ENCODE measurements at regions not wholly inside any gene's neighbourhood (a gene's known extent, or its start where the extent isn't known, plus 50 kb on each side); places are given as distances from the start of the nearest gene placed in this dataset.

GRCh38 chr7:81331061-81332018 is 412.5 kb upstream of the SEMA3C start:
- DNase-seq (ENCODE audit: low spot score): no peak
- TF ChIP-seq AR (CRISPR knock-in tag; IDR thresholded peaks at IDR 0.05) (no peak), E2F5 (CRISPR knock-in tag; IDR thresholded peaks at IDR 0.05) (no peak), NR3C1 (CRISPR knock-in tag; conservative IDR thresholded peaks at IDR 0.05; ENCODE audit: low read depth) (no peak), STAT6 (CRISPR knock-in tag; conservative IDR thresholded peaks at IDR 0.05; ENCODE audit: low read depth) (no peak), CREB1 (CRISPR knock-in tag; IDR thresholded peaks at IDR 0.05) (no peak), ETV6 (CRISPR knock-in tag; IDR thresholded peaks at IDR 0.05) (no peak), CREM (CRISPR knock-in tag; IDR thresholded peaks at IDR 0.05) (no peak), JAZF1 (CRISPR knock-in tag; IDR thresholded peaks at IDR 0.05) (no peak)
- H3K27me3 Mint-ChIP-seq (ENCODE audit: low read depth): no peaks in the 10 kb centered on the region
- no peak overlapping the region for H3K27ac Mint-ChIP-seq
- POLR2A ChIA-PET: no interaction called here
- CTCF ChIA-PET: interaction anchor here (1.1 kb wide), 1 partner anchor 139 kb away, joined by 3 read pairs; no protein-coding TSS in a partner anchor
- H3K36me3 Mint-ChIP-seq: no peaks in the 10 kb centered on the region
- H3K4me1 Mint-ChIP-seq: no peaks in the 10 kb centered on the region
- no peak for ATAC-seq
- no peak overlapping the region for H3K4me3 Mint-ChIP-seq
- peaks cover 4% of the 10 kb centered on the region; the same call in 1 of the 2 replicates for H3K9me3 Mint-ChIP-seq

GRCh38 chr7:81330108-81330507 is 411.3 kb upstream of the SEMA3C start:
- Mint-ChIP-seq H3K27me3 (ENCODE audit: low read depth) (no peaks in the 10 kb centered on the region), H3K9me3 (peaks cover 12% of the 10 kb centered on the region), H3K27ac (no peak overlapping the region), H3K36me3 (no peaks in the 10 kb centered on the region; the same call in 1 of the 2 replicates), H3K4me3 (no peak overlapping the region), H3K4me1 (no peaks in the 10 kb centered on the region)
- ATAC-seq (no peak), DNase-seq (ENCODE audit: low spot score) (no peak)
- ChIA-PET CTCF (no interaction called here), POLR2A (no interaction called here)
- TF ChIP-seq NR2C2 (CRISPR knock-in tag; IDR thresholded peaks at IDR 0.05) (no peak), MXD4 (CRISPR knock-in tag; IDR thresholded peaks at IDR 0.05; ENCODE audit: borderline replicate concordance) (no peak)

DNA sequence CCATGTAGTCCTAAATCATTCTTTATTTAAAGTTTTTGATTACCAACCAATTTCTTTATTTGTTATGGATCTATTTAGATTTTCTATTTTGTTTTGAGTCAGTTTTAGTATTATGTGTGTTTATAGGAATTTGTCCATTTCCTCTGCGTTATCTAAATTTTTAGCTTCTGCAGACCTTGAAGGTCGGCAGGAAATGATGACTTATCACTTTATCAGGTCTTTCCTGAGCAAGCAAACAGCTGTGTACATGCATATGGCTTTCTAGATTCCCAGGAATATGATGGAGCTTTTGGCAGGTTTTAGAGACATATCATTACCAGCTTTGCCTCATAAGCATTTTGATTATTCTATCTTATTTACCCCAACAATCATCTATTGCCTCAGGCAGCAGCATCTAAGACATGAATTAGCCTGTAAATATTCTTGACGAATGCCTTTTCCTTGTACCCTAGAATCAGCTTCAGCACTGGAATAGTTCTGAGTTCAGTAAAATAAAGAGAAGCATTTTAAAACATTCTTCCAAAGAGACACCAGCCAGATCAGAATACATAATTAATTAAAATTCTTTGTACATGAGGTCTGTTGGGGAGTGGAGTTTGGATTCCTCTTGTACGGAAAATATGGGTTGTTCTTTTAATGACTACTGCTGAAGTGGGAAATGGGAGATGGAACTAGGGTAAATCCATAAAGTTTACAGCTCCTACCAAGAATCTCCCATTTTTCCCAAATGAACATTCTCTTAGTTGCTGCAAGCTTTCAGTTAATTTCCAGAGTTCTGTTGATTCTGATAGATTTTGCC is 408.8 kb upstream of the SEMA3C start:
- ChIA-PET POLR2A (interaction anchor here (0.7 kb wide), 1 partner anchor 1348 kb away, joined by 3 read pairs; no protein-coding TSS in a partner anchor), CTCF (no interaction called here)
- no peak for ATAC-seq
- DNase-seq (ENCODE audit: low spot score): no peak
- peaks cover 12% of the 10 kb centered on the region for H3K9me3 Mint-ChIP-seq
- no peak overlapping the region for H3K4me3 Mint-ChIP-seq
- no peaks in the 10 kb centered on the region; the same call in 1 of the 2 replicates for H3K36me3 Mint-ChIP-seq
- H3K27ac Mint-ChIP-seq: no peak overlapping the region
- H3K27me3 Mint-ChIP-seq (ENCODE audit: low read depth): no peaks in the 10 kb centered on the region
- no peak for TF ChIP-seq SMAD3 (CRISPR knock-in tag; IDR thresholded peaks at IDR 0.05; ENCODE audit: borderline replicate concordance)
- TF ChIP-seq MXD4 (CRISPR knock-in tag; IDR thresholded peaks at IDR 0.05; ENCODE audit: borderline replicate concordance): no peak
- no peak for TF ChIP-seq FOXP1 (CRISPR knock-in tag; IDR thresholded peaks at IDR 0.05; ENCODE audit: borderline replicate concordance)
- no peak for TF ChIP-seq ZNF425 (CRISPR knock-in tag; conservative IDR thresholded peaks at IDR 0.05)
- no peak for TF ChIP-seq NR1H2 (CRISPR knock-in tag; IDR thresholded peaks at IDR 0.05)
- TF ChIP-seq KAT7 (CRISPR knock-in tag; IDR thresholded peaks at IDR 0.05; ENCODE audit: borderline replicate concordance): no peak
- TF ChIP-seq SP1 (CRISPR knock-in tag; conservative IDR thresholded peaks at IDR 0.05): no peak
- TF ChIP-seq TP53 (CRISPR knock-in tag; IDR thresholded peaks at IDR 0.05): no peak
- TF ChIP-seq ZNF219 (CRISPR knock-in tag; IDR thresholded peaks at IDR 0.05; ENCODE audit: borderline replicate concordance): no peak
- no peak for TF ChIP-seq ZNF423 (CRISPR knock-in tag; IDR thresholded peaks at IDR 0.05)
- no peak for TF ChIP-seq GRHL2 (CRISPR knock-in tag; IDR thresholded peaks at IDR 0.05; ENCODE audit: insufficient replicate concordance, severe bottlenecking)
- H3K4me1 Mint-ChIP-seq: peaks cover under 1% of the 10 kb centered on the region; the same call in 1 of the 2 replicates
